H1 (cell line): ENCODE measurements at regions not wholly inside any gene's neighbourhood (a gene's known extent, or its start where the extent isn't known, plus 50 kb on each side); places are given as distances from the start of the nearest gene placed in this dataset.

Source experiments
- CTCF ChIA-PET: fragments of 300-600 bp; sonication (Branson Sonifier 250); formaldehyde crosslinking; loops from one replicate; lab custom pipeline; 2021; ENCODE audit not compliant: partially characterized antibody; lab: Charles Lee
- POLR2A ChIA-PET: fragments of 300-600 bp; sonication (Branson Sonifier 250); formaldehyde crosslinking; loops from one replicate; lab custom pipeline; 2021; ENCODE audit warnings: inconsistent platforms; ENCODE audit not compliant: partially characterized antibody; lab: Charles Lee
- DNase-seq, 2 experiments: peaks; one replicate each; pipeline versions ENCODE4 v3.0.0 to v3.0.0-alpha.2; 2010 to 2022; ENCODE audit warnings: low spot score in 2 of 2, low read depth in 1 of 2, mixed read lengths in 1 of 2
- FAIRE-seq: peaks from 2 replicates; lab custom pipeline; 2011; peaks lifted over from hg19 to GRCh38; lab: Jason Lieb, UNC
- H2AFZ ChIP-seq: 2 replicates; pipeline ENCODE4 v1.8.1; 2012; ENCODE audit warnings: low read length, inconsistent platforms
- H2AK5ac ChIP-seq: 2 replicates; pipeline ENCODE4 v1.6.1; 2013; ENCODE audit warnings: low read depth, low read length
- H2BK120ac ChIP-seq: replicated peaks from 2 replicates; pipeline ENCODE3; 2013; ENCODE audit warnings: low read depth, low read length, inconsistent platforms
- H2BK12ac ChIP-seq: 2 replicates; pipeline ENCODE4 v1.6.1; 2013; ENCODE audit warnings: low read depth, low read length
- H2BK15ac ChIP-seq: 2 replicates; pipeline ENCODE4 v1.6.1; 2013; ENCODE audit warnings: low read length
- H2BK20ac ChIP-seq: 2 replicates; pipeline ENCODE4 v1.6.1; 2013; ENCODE audit warnings: low read length
- H2BK5ac ChIP-seq: 2 replicates; pipeline ENCODE4 v1.6.1; 2013; ENCODE audit warnings: low read depth, low read length
- H3K14ac ChIP-seq: 2 replicates; pipeline ENCODE4 v1.6.1; 2013; ENCODE audit warnings: inconsistent platforms; ENCODE audit not compliant: insufficient read length
- H3K18ac ChIP-seq: 2 replicates; pipeline ENCODE4 v1.6.1; 2013; ENCODE audit warnings: low read length; ENCODE audit errors: extremely low read depth
- H3K23ac ChIP-seq: 2 replicates; pipeline ENCODE4 v1.6.1; 2013; ENCODE audit warnings: inconsistent platforms; ENCODE audit not compliant: insufficient read length
- H3K23me2 ChIP-seq: 2 replicates; pipeline ENCODE4 v1.6.1; 2013; ENCODE audit warnings: low read depth, low read length
- H3K27ac ChIP-seq: 2 replicates; pipeline ENCODE4 v1.6.1; 2011; ENCODE audit warnings: low read depth, low read length, inconsistent platforms
- H3K27me3 ChIP-seq, 4 experiments: replicated peaks in 1 of 4; 1 replicate in 1 of 4; 2 replicates in 3 of 4; pipeline versions ENCODE4 v1.6.1 to v1.8.1; 2011 to 2013; ENCODE audit warnings: low read length in 3 of 4, mild to moderate bottlenecking in 3 of 4, inconsistent platforms in 2 of 4, mixed read lengths in 2 of 4, moderate library complexity in 1 of 4; ENCODE audit not compliant: control insufficient read depth in 3 of 4, insufficient read depth in 3 of 4; ENCODE audit errors: extremely low read depth in 1 of 4
- H3K36me3 ChIP-seq, 4 experiments: 2 replicates each; pipeline versions ENCODE4 v1.6.1 to v1.8.1; 2011 to 2013; ENCODE audit warnings: mild to moderate bottlenecking in 4 of 4, low read length in 3 of 4, moderate library complexity in 2 of 4, control low read depth in 1 of 4, inconsistent platforms in 1 of 4; ENCODE audit not compliant: insufficient read depth in 4 of 4, control insufficient read depth in 2 of 4
- H3K4ac ChIP-seq: replicated peaks from 2 replicates; pipeline ENCODE3; 2013; ENCODE audit warnings: low read length, low read depth, mixed read lengths, inconsistent platforms; ENCODE audit not compliant: insufficient read length
- H3K4me1 ChIP-seq, 4 experiments: replicated peaks in 1 of 4; 1 replicate in 1 of 4; 2 replicates in 3 of 4; pipeline versions ENCODE4 v1.6.1 to v1.8.1; 2011 to 2013; ENCODE audit warnings: low read length in 3 of 4, inconsistent platforms in 2 of 4, mixed read lengths in 1 of 4; ENCODE audit not compliant: insufficient read depth in 4 of 4, control insufficient read depth in 3 of 4
- H3K4me2 ChIP-seq, 2 experiments: 2 replicates each; pipeline versions ENCODE4 v1.6.1 to v1.8.1; 2011 to 2013; ENCODE audit warnings: low read depth in 2 of 2, low read length in 2 of 2, control low read depth in 1 of 2, inconsistent platforms in 1 of 2, mild to moderate bottlenecking in 1 of 2; ENCODE audit not compliant: insufficient read depth in 1 of 2
- H3K4me3 ChIP-seq, 4 experiments: fragments of 200-600, 300-600 bp in 1 of 4; sonication (generic), shearing (Covaris generic), sonication (Bioruptor Twin) in 1 of 4; 2 replicates each; pipeline versions ENCODE4 v1.5.1 to v1.8.1; 2011 to 2016; ENCODE audit warnings: low read length in 4 of 4, low read depth in 3 of 4, control low read depth in 2 of 4, inconsistent platforms in 2 of 4, mild to moderate bottlenecking in 2 of 4, mixed read lengths in 1 of 4, moderate library complexity in 1 of 4; ENCODE audit not compliant: insufficient read depth in 2 of 4; ENCODE audit errors: extremely low read depth in 1 of 4
- H3K56ac ChIP-seq: replicated peaks from 2 replicates; pipeline ENCODE3; 2013; ENCODE audit warnings: low read depth, mild to moderate bottlenecking, mixed read lengths, low read length, inconsistent platforms; ENCODE audit not compliant: insufficient read length
- H3K79me1 ChIP-seq: 2 replicates; pipeline ENCODE4 v1.6.1; 2013; ENCODE audit warnings: low read depth, low read length, control low read depth
- H3K79me2 ChIP-seq, 2 experiments: 2 replicates each; pipeline versions ENCODE4 v1.6.1 to v1.8.1; 2012 to 2013; ENCODE audit warnings: low read length in 2 of 2, mild to moderate bottlenecking in 2 of 2, inconsistent platforms in 1 of 2; ENCODE audit not compliant: insufficient read depth in 2 of 2, control insufficient read depth in 1 of 2
- H3K9ac ChIP-seq, 4 experiments: replicated peaks in 1 of 4; 1 replicate in 1 of 4; 2 replicates in 3 of 4; pipeline versions ENCODE4 v1.6.1 to v1.8.1; 2011 to 2013; ENCODE audit warnings: low read depth in 3 of 4, low read length in 3 of 4, control low read depth in 2 of 4, mild to moderate bottlenecking in 2 of 4, moderate library complexity in 2 of 4, inconsistent platforms in 1 of 4; ENCODE audit errors: extremely low read depth in 1 of 4
- H3K9me3 ChIP-seq, 2 experiments: 2 replicates each; pipeline versions ENCODE4 v1.6.1 to v1.8.1; 2012 to 2013; ENCODE audit warnings: mild to moderate bottlenecking in 2 of 2, moderate library complexity in 2 of 2, control low read depth in 1 of 2, inconsistent platforms in 1 of 2, low read depth in 1 of 2, low read length in 1 of 2, mixed read lengths in 1 of 2; ENCODE audit not compliant: insufficient read depth in 2 of 2
- H4K20me1 ChIP-seq, 2 experiments: replicated peaks in 1 of 2; 2 replicates each; pipeline versions ENCODE3 to v1.8.1; 2011 to 2013; ENCODE audit warnings: inconsistent platforms in 2 of 2, low read length in 2 of 2, mild to moderate bottlenecking in 1 of 2; ENCODE audit not compliant: insufficient read depth in 2 of 2, control insufficient read depth in 1 of 2
- H4K5ac ChIP-seq: 2 replicates; pipeline ENCODE4 v1.6.1; 2013; ENCODE audit warnings: low read length, low read depth, mixed read lengths, inconsistent platforms; ENCODE audit not compliant: insufficient read length
- H4K8ac ChIP-seq: 2 replicates; pipeline ENCODE4 v1.8.0; 2013; ENCODE audit warnings: mild to moderate bottlenecking, moderate library complexity, low read length, inconsistent platforms; ENCODE audit not compliant: insufficient read depth; ENCODE audit errors: extremely low read depth
- H4K91ac ChIP-seq: replicated peaks from 2 replicates; pipeline ENCODE3; 2013; ENCODE audit warnings: low read length, mixed read lengths, inconsistent platforms; ENCODE audit not compliant: insufficient read length
- BACH1 ChIP-seq: IDR thresholded peaks from 2 replicates; pipeline ENCODE4 v1.6.1; 2012; ENCODE audit warnings: low read length, improper control_type of control experiment
- E2F6 ChIP-seq: IDR thresholded peaks from 2 replicates; pipeline ENCODE4 v1.6.1; 2012; ENCODE audit warnings: inconsistent platforms
- EZH2 ChIP-seq: fragments of 200-600 bp; sonication (generic); IDR thresholded peaks from 2 replicates; pipeline ENCODE4 v1.7.1; 2012; ENCODE audit warnings: low read depth, mild to moderate bottlenecking, moderate library complexity, low read length, inconsistent platforms; ENCODE audit not compliant: severe bottlenecking
- HDAC2 ChIP-seq, 2 experiments: fragments of 300-600 bp in 1 of 2; sonication (generic) in 1 of 2; IDR thresholded peaks; 2 replicates each; pipeline ENCODE4 v1.6.1; 2011 to 2012; ENCODE audit warnings: low read depth in 2 of 2, low read length in 2 of 2, mild to moderate bottlenecking in 2 of 2, moderate library complexity in 2 of 2, borderline replicate concordance in 1 of 2, inconsistent platforms in 1 of 2
- HDAC6 ChIP-seq: IDR thresholded peaks from one replicate; pipeline ENCODE4 v1.7.1; 2012; ENCODE audit warnings: low read depth, mild to moderate bottlenecking, inconsistent platforms, low read length, moderate library complexity
- PHF8 ChIP-seq: fragments of 200-600 bp; sonication (generic); conservative IDR thresholded peaks from 2 replicates; pipeline ENCODE4 v1.7.1; 2012; ENCODE audit warnings: low read depth, mild to moderate bottlenecking, inconsistent platforms, low read length, moderate library complexity
- SP4 ChIP-seq: IDR thresholded peaks from 2 replicates; pipeline ENCODE4 v1.6.1; 2012; ENCODE audit warnings: low read length, inconsistent platforms
- WGBS, 2 experiments: shearing (Covaris generic) in 1 of 2; methylation state at CpG; one replicate each; pipeline versions ENCODE4 v1.1.6 to v1.1.7; 2013 to 2015; ENCODE audit warnings: low lambda C conversion rate in 2 of 2, mixed read lengths in 2 of 2, inconsistent platforms in 1 of 2, low coverage in 1 of 2, missing lambda C conversion rate in 1 of 2; ENCODE audit not compliant: insufficient replicate concordance in 2 of 2, insufficient coverage in 1 of 2, insufficient read length in 1 of 2; ENCODE audit errors: extremely low coverage in 1 of 2, missing lambda C conversion rate in 1 of 2; 5-methylcytosine and 5-hydroxymethylcytosine counted together

GRCh38 chr13:58855283-58855682, 1223.7 kb downstream of the PCDH17 start:
- Histone ChIP-seq H4K20me1 (no peaks in the 10 kb centered on the region), H3K18ac (no peak overlapping the region), H2BK12ac (no peak overlapping the region), H2AFZ (no peak overlapping the region), H3K14ac (no peak overlapping the region), H3K23ac (no peak overlapping the region), H3K79me1 (no peaks in the 10 kb centered on the region), H3K9ac (no peak overlapping the region), H3K4me1 (no peaks in the 10 kb centered on the region), H3K56ac (no peak overlapping the region), H2BK120ac (no peak overlapping the region), H3K4ac (no peak overlapping the region), H3K9me3 (peaks cover 0 to 6% of the 10 kb centered on the region in 2 experiments; a peak in 1 of 4 replicates), H3K27me3 (no peaks in the 10 kb centered on the region), H2BK20ac (no peak overlapping the region), H3K4me2 (no peak overlapping the region), H2BK15ac (no peak overlapping the region), H4K91ac (no peak overlapping the region), H2AK5ac (no peak overlapping the region), H3K4me3 (no peak overlapping the region), H3K79me2 (no peaks in the 10 kb centered on the region), H3K36me3 (no peaks in the 10 kb centered on the region), H4K5ac (no peak overlapping the region), H4K8ac (no peak overlapping the region), H3K27ac (no peak overlapping the region), H2BK5ac (no peak overlapping the region), H3K23me2 (no peaks in the 10 kb centered on the region)
- FAIRE-seq (no peak), DNase-seq (no peak)
- POLR2A ChIA-PET: no interaction called here
- no peak for TF ChIP-seq HDAC6
- TF ChIP-seq EZH2: no peak
- TF ChIP-seq BACH1: no peak
- TF ChIP-seq PHF8: no peak
- no peak for TF ChIP-seq HDAC2 (IDR thresholded peaks at IDR 0.05; ENCODE audit: borderline replicate concordance in 1 of 2, low read depth in 2 of 2, low read length in 2 of 2)
- TF ChIP-seq E2F6: no peak
- TF ChIP-seq SP4: no peak
- CTCF ChIA-PET: no interaction called here
- 68% methylated on average over 1 of the region's 1 CpG; no CpG with 5 or more reads in 1 of the 2 experiments for WGBS, 2 experiments
